NCI-H1092 treated with DMSO at 0.1 percent for 48 hours (cell line): ENCODE measurements at regions not wholly inside any gene's neighbourhood (a gene's known extent, or its start where the extent isn't known, plus 50 kb on each side); places are given as distances from the start of the nearest gene placed in this dataset.

Source experiments
- DNase-seq: peaks from one replicate; lab custom pipeline; 2025; lab: John Stamatoyannopoulos, UW

DNA sequence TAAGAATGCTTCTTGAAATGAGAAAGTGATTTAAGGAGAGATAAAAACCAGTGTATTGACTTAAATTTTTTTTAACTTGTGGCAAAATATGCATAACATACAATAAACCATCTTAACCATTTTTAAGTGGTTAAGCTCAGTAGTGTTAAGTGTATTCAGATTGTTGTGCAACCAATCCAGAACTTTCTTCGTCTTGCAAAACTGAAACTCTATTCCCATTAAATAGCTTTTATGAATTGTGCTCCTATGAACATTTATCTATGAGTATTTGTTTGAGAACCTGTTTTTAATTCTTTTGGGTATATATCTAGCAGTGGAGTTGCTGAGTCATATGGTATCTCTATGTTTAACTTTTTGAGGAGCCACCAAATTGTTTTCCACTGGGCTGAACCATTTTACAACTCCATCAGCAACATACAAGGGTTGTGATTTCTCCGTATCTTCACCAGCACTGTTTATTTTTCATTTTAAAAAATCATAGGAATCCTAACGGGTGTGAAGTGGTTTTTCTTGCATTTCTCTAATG, 76.6 kb upstream of the ACTBL2 start:
- no peak for DNase-seq

DNA sequence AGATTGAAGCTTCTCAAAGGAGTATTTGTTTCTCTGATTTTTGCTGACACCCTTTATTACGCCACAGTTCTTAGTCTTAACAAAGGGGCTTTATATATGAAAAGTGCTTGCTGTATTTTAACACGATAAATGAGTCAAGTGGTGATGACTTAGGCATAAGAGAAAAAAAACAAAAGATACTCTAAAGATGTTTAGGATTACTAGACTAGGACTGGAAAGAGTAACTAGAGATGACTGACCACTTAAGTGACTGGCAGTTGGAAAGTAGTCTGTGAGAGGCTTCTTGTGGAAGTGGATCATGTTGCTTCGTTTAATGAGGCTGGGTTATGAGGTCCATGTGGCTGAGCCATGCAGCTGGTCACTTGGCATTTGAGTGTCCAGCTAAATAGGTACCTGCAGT, 69.4 kb upstream of the ACTBL2 start:
- DNase-seq, result no peak

DNA sequence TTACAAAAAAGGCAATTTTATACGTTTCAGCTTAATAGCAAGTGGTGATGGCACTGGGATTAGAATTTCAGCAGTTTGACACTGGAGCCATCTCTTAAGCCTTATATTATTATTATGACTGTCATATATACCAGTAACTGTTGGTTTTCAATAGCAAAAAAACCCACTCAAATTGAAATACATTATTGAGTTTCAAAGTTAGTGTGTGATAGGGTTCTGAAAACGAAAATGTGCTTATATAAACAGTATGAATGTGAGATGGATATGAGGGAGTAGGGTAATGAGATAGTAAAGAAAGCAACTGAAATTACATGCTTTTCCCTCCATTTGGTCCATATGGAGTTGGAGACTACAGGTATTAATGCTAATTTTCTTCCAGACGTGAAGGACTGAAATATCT, 68.6 kb upstream of the ACTBL2 start:
- no peak for DNase-seq

DNA sequence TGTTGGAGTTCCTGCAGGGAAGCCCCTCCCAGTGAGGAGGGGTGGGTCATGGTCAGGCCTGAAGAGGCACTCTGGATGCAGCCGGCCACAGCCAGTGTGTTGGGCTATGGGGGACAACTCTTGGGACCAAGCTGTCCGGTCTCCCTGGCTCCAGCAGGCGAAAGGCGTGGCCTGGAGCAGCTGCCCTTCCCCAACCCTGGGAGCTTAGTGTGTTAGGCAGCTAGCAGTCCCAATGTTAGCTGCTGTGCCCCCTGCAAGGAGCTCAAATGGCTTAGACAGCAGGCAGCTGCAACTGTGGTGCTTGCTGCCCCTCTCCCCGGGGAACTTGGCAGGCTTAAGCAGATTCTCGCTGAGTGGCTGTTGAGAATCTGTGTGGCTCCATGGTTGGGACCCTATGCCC, 67.5 kb upstream of the ACTBL2 start:
- no peak for DNase-seq

DNA sequence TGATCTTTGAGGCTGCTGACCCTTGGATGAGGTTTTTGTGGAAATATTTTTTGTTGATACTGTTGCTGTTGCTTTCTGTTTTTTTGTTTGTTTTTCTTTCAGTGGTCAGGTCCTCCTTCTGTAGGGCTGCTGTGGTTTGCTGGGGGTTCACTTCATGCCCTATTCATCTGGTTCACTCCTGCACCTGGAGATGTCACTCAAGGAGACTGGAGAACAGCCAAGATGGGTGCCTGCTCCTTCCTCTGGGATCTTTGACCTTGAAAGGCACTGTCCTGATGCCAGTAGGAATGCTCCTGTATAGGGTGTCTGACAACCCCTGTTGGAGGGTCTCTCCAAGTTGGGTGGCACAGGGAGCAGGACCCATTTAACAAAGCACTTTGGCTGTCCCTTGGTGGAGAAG, 67.0 kb upstream of the ACTBL2 start:
- DNase-seq, result no peak

DNA sequence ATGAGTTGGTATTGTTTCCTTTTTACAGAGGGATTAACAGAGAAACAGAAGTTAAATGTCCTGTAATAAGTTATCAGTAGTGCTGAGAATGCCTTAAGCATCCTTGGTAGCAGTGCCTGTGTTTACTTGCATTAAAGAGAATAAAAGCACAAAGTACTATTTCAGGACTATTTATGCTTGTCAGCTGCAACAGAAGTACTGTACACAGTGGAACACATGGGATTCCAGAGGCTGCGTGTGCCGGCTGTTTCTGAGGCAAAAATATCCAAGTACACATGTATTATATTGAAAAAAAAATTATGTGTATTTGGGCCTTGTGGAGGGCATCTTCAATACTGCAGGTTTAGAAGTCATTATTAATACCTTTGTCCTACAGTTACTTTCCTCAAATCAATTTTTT, 58.2 kb upstream of the ACTBL2 start:
- no peak for DNase-seq

DNA sequence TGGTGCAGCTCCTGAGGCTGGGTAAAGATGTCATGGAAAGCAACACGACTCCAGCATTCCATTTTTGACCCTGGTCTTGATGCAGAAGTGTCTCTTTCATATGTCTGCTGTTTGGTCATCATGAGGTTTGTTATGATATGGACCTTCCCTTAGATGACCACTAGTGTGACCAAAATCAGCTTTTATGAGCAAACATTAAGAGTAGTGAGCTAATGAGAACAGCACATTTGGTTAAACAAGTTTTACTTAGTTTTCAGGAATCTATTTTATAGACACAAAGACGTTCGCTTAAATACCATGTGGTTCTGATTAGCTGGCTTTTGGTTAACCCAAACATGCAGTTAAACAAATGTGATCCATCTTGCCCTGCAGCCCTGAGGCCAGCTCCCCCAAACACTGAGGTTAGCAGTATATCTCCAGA, 56.7 kb upstream of the ACTBL2 start:
- DNase-seq, result no peak

DNA sequence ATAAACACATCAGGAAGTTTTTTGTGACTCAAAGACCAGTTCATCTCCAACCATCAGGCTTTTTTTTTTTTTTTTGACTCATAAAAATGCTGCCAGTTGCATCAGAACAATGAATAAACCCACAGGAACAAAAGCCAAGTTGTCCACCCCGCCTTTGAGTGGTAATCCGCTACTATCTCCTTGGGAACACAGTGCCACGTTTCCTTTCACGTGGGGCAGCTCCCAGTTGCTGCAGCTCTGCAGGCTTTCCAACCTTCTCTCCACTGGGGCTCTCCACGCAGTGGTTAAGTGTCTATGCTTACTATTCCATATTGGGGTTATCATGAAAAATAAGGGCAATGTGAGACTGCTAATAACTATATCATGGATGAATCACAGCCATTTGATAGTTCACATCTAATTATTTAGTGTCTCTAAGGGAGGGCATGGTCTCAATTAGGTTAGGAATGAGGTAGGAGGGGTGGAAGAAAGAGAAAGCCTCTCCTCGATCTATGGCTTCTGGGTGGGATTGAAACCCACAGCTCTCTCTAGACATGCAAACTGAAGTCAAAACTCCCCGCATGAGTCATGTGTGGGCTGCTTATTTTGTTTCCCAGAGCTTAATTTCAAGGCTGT, 55.8 kb upstream of the ACTBL2 start:
- DNase-seq, result no peak

DNA sequence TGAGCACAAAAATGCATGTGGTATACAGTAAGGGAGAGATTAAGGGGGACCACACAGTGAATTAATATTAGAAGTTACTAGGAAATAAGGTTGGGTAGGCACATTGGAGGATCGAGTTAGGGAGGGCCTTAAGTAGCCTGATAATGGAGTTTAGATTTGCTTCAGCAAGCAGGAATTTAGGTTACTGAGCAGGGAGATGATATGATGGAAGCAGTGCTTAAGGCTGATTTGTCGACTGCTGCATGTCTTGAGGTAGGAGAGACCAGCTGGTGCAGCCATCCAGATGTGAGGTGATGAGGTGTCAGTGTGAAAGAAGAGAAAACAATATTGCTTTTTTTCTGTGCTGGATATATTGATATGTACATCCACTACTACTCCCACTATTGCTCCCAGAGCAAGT, 55.2 kb upstream of the ACTBL2 start:
- DNase-seq, result no peak

DNA sequence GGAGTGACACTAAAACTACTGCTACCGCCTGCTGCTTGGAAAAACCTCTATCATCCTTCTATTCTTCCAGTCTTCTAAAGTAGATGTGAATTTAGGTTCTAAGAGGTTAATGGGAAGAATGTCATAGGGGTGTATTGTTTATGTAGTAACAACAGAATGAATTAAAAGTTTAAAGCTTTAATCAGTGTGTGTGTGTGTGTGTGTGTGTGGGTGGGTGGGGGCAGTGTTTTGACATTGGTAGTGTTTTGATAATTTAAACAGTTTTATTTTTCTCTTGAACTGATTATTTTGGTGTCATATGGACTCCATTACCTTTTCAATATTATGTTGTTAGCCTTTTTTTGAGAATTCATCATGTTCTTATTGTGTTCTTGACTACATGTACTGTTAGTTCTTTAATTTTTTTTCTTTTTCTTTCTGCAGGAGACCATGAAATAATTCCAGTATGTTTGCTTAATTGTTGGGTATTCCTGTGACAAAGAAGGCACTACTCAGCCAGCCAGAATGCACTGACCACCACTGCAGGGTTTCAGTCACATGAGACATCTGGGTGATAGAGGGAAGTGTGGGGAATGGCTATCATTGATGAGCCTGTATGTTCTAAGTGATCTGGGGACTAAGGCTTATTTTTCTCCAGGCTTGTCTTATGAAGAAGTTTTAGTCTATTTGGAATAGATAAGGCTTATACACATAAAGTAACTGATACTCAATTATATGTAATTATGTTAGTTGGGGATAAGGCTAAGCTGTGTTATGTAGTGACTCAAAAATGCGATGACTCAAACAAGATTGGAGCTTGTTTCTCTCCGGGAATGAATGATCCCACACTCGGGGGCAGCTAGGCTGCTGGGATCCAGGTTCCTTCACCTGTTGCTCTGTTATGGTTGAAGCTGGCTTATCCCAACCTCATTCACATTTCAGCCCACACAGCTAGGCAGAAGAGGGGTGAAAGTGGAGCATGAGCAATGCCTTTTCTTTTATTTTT, 50.2 kb upstream of the ACTBL2 start:
- DNase-seq, result no peak
